ENCODE measurements at regions not wholly inside any gene's neighbourhood (a gene's known extent, or its start where the extent isn't known, plus 50 kb on each side); places are given as distances from the start of the nearest gene placed in this dataset.

DNA sequence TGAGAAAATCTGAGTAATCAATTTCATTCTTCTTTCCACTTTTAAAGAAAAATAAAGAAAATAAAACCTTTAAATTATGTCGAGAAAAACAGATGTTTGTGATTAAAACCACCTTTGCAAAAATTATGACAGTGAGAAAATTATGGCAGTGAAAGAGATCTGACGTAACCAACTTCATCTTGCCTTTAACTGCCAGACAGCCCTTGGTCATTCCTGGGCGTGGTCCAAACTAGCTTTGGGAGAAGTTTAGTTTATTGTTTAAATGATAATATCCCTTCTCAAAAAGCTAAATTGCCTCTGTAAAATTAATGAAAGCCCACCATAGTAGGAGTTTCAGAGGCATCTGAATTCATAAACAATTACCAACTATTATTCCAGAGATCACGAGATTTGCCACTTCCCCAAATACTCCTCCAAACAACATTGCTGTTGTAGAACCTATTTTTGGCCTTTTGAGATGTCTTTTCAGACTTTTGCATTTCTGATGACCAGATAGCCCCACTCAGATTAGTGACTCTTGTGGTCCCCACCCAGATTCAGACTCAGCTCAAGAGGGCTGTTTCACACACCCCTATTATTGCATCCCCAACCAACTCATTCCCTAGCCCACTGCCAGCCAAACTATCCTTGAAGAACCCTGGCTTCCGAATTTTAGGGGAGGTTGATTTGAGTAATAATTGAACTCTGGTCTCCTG lies 664.4 kb upstream of the CBLB start:
- TF ChIP-seq, protein P1, sequence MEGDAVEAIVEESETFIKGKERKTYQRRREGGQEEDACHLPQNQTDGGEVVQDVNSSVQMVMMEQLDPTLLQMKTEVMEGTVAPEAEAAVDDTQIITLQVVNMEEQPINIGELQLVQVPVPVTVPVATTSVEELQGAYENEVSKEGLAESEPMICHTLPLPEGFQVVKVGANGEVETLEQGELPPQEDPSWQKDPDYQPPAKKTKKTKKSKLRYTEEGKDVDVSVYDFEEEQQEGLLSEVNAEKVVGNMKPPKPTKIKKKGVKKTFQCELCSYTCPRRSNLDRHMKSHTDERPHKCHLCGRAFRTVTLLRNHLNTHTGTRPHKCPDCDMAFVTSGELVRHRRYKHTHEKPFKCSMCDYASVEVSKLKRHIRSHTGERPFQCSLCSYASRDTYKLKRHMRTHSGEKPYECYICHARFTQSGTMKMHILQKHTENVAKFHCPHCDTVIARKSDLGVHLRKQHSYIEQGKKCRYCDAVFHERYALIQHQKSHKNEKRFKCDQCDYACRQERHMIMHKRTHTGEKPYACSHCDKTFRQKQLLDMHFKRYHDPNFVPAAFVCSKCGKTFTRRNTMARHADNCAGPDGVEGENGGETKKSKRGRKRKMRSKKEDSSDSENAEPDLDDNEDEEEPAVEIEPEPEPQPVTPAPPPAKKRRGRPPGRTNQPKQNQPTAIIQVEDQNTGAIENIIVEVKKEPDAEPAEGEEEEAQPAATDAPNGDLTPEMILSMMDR (IDR thresholded peaks at IDR 0.05), result no peak
- no peak for TF ChIP-seq POLR2A (IDR thresholded peaks at IDR 0.05)

Data from uterus (tissue), 2 donors.